ENCODE measurements at regions not wholly inside any gene's neighbourhood (a gene's known extent, or its start where the extent isn't known, plus 50 kb on each side); places are given as distances from the start of the nearest gene placed in this dataset.
"Not testable (repeated sequence)": the region's sequence is repeated elsewhere in the genome, so short reads cannot be mapped to it uniquely, and the experiment has no call there.

GRCh38 chr2:183898641-183899040 lies 699.7 kb upstream of the ZNF804A start:
- no peak for DNase-seq (ENCODE audit: low spot score)

- no peak for DNase-seq (ENCODE audit: low spot score)
Measured at GRCh38 chr2:183901931-183902330, 696.4 kb upstream of the ZNF804A start.

GRCh38 chr2:183903026-183903425 lies 695.3 kb upstream of the ZNF804A start:
- DNase-seq (ENCODE audit: low spot score) = no peak

GRCh38 chr2:183916041-183916440 lies 682.3 kb upstream of the ZNF804A start:
- DNase-seq (ENCODE audit: low spot score) = not testable (repeated sequence)

- DNase-seq (ENCODE audit: low spot score) = no peak
Measured at GRCh38 chr2:183919167-183919566, 679.2 kb upstream of the ZNF804A start.

GRCh38 chr2:183919926-183920325 lies 678.4 kb upstream of the ZNF804A start:
- no peak for DNase-seq (ENCODE audit: low spot score)

GRCh38 chr2:183925281-183925680 lies 673.0 kb upstream of the ZNF804A start:
- DNase-seq (ENCODE audit: low spot score) = no peak

GRCh38 chr2:183926433-183926832 lies 671.9 kb upstream of the ZNF804A start:
- no peak for DNase-seq (ENCODE audit: low spot score)

GRCh38 chr2:183927406-183928325 lies 670.7 kb upstream of the ZNF804A start:
- no peak for DNase-seq (ENCODE audit: low spot score)

- DNase-seq (ENCODE audit: low spot score) = no peak
Measured at GRCh38 chr2:183935005-183935404, 663.3 kb upstream of the ZNF804A start.

- DNase-seq (ENCODE audit: low spot score) = no peak
Measured at GRCh38 chr2:183937220-183937619, 661.1 kb upstream of the ZNF804A start.

- no peak for DNase-seq (ENCODE audit: low spot score)
Measured at GRCh38 chr2:183946193-183946592, 652.1 kb upstream of the ZNF804A start.

- no peak for DNase-seq (ENCODE audit: low spot score)
Measured at GRCh38 chr2:183948861-183949260, 649.5 kb upstream of the ZNF804A start.

GRCh38 chr2:183950673-183951072 lies 647.7 kb upstream of the ZNF804A start:
- no peak for DNase-seq (ENCODE audit: low spot score)

GRCh38 chr2:183951630-183952029 lies 646.7 kb upstream of the ZNF804A start:
- no peak for DNase-seq (ENCODE audit: low spot score)

- DNase-seq (ENCODE audit: low spot score) = no peak
Measured at GRCh38 chr2:183952741-183953140, 645.6 kb upstream of the ZNF804A start.

GRCh38 chr2:183963609-183964008 lies 634.7 kb upstream of the ZNF804A start:
- DNase-seq (ENCODE audit: low spot score) = no peak

GRCh38 chr2:183964565-183964964 lies 633.8 kb upstream of the ZNF804A start:
- no peak for DNase-seq (ENCODE audit: low spot score)

GRCh38 chr2:183967756-183968155 lies 630.6 kb upstream of the ZNF804A start:
- no peak for DNase-seq (ENCODE audit: low spot score)

- not testable (repeated sequence) for DNase-seq (ENCODE audit: low spot score)
Measured at GRCh38 chr2:183975676-183976075, 622.7 kb upstream of the ZNF804A start.

- no peak for DNase-seq (ENCODE audit: low spot score)
Measured at GRCh38 chr2:183984871-183985270, 613.5 kb upstream of the ZNF804A start.

GRCh38 chr2:183991968-183992367 lies 606.4 kb upstream of the ZNF804A start:
- DNase-seq (ENCODE audit: low spot score) = no peak

- DNase-seq (ENCODE audit: low spot score) = no peak
Measured at GRCh38 chr2:183993052-183993451, 605.3 kb upstream of the ZNF804A start.

Data from mesenteric fat pad (tissue), 1 donor.